ENCODE measurements at regions not wholly inside any gene's neighbourhood (a gene's known extent, or its start where the extent isn't known, plus 50 kb on each side); places are given as distances from the start of the nearest gene placed in this dataset.
"Not testable (repeated sequence)": the region's sequence is repeated elsewhere in the genome, so short reads cannot be mapped to it uniquely, and the experiment has no call there.

- DNase-seq (ENCODE audit: low spot score): no peak
- H3K4me3 Mint-ChIP-seq (ENCODE audit: low read depth): no peak overlapping the region
- intact Hi-C loops (cut with micrococcal nuclease): no loop called here
- no peak overlapping the region for H3K27ac Mint-ChIP-seq
- H3K27me3 Mint-ChIP-seq (ENCODE audit: low read depth): peaks cover 10% of the 10 kb centered on the region
- no peaks in the 10 kb centered on the region for H3K36me3 Mint-ChIP-seq (ENCODE audit: low read depth)
- H3K4me1 Mint-ChIP-seq (ENCODE audit: low read depth): no peaks in the 10 kb centered on the region
- no peaks in the 10 kb centered on the region for H3K9me3 Mint-ChIP-seq
Observed at GRCh38 chr5:57725658-57726504, 243.3 kb upstream of the ACTBL2 start.

GRCh38 chr5:57724836-57725235, 242.2 kb upstream of the ACTBL2 start:
- no peak for DNase-seq (ENCODE audit: low spot score)
- H3K4me1 Mint-ChIP-seq (ENCODE audit: low read depth): no peaks in the 10 kb centered on the region
- H3K27me3 Mint-ChIP-seq (ENCODE audit: low read depth): peaks cover 14% of the 10 kb centered on the region
- intact Hi-C loops (cut with micrococcal nuclease): no loop called here
- H3K36me3 Mint-ChIP-seq (ENCODE audit: low read depth): no peaks in the 10 kb centered on the region
- no peak overlapping the region for H3K27ac Mint-ChIP-seq
- no peak overlapping the region for H3K4me3 Mint-ChIP-seq (ENCODE audit: low read depth)
- no peaks in the 10 kb centered on the region for H3K9me3 Mint-ChIP-seq

- Mint-ChIP-seq H3K36me3 (ENCODE audit: low read depth) (no peaks in the 10 kb centered on the region), H3K27ac (no peak overlapping the region), H3K4me3 (ENCODE audit: low read depth) (no peak overlapping the region), H3K9me3 (no peaks in the 10 kb centered on the region), H3K4me1 (ENCODE audit: low read depth) (no peaks in the 10 kb centered on the region), H3K27me3 (ENCODE audit: low read depth) (peaks cover 5% of the 10 kb centered on the region)
- no peak for DNase-seq (ENCODE audit: low spot score)
- intact Hi-C loops (cut with micrococcal nuclease): no loop called here
Observed at GRCh38 chr5:57721226-57721625, 238.6 kb upstream of the ACTBL2 start.

- intact Hi-C loops (cut with micrococcal nuclease): no loop called here
- no peaks in the 10 kb centered on the region for H3K36me3 Mint-ChIP-seq (ENCODE audit: low read depth)
Observed at GRCh38 chr5:57720656-57721055, 238.0 kb upstream of the ACTBL2 start.

GRCh38 chr5:57719216-57719615, 236.6 kb upstream of the ACTBL2 start:
- Mint-ChIP-seq H3K4me3 (ENCODE audit: low read depth) (no peak overlapping the region), H3K4me1 (ENCODE audit: low read depth) (no peaks in the 10 kb centered on the region), H3K27ac (no peak overlapping the region), H3K27me3 (ENCODE audit: low read depth) (peaks cover 5% of the 10 kb centered on the region), H3K36me3 (ENCODE audit: low read depth) (no peaks in the 10 kb centered on the region), H3K9me3 (no peaks in the 10 kb centered on the region)
- intact Hi-C loops (cut with micrococcal nuclease): no loop called here
- no peak for DNase-seq (ENCODE audit: low spot score)

More at GRCh38 chr5:57720656-57721055, 238.0 kb upstream of the ACTBL2 start:
- DNase-seq (ENCODE audit: low spot score): no peak
- H3K9me3 Mint-ChIP-seq: no peaks in the 10 kb centered on the region
- no peaks in the 10 kb centered on the region for H3K4me1 Mint-ChIP-seq (ENCODE audit: low read depth)
- H3K27ac Mint-ChIP-seq: no peak overlapping the region
- peaks cover 5% of the 10 kb centered on the region for H3K27me3 Mint-ChIP-seq (ENCODE audit: low read depth)
- no peak overlapping the region for H3K4me3 Mint-ChIP-seq (ENCODE audit: low read depth)

- Mint-ChIP-seq H3K27ac (no peak overlapping the region), H3K36me3 (ENCODE audit: low read depth) (no peaks in the 10 kb centered on the region), H3K4me3 (ENCODE audit: low read depth) (no peak overlapping the region), H3K4me1 (ENCODE audit: low read depth) (no peaks in the 10 kb centered on the region), H3K27me3 (ENCODE audit: low read depth) (peaks cover 5% of the 10 kb centered on the region), H3K9me3 (no peaks in the 10 kb centered on the region)
- intact Hi-C loops (cut with micrococcal nuclease): no loop called here
- DNase-seq (ENCODE audit: low spot score): no peak
Observed at GRCh38 chr5:57718155-57718554, 235.5 kb upstream of the ACTBL2 start.

GRCh38 chr5:57717555-57717954, 234.9 kb upstream of the ACTBL2 start:
- H3K27me3 Mint-ChIP-seq (ENCODE audit: low read depth): peaks cover 5% of the 10 kb centered on the region
- H3K4me3 Mint-ChIP-seq (ENCODE audit: low read depth): no peak overlapping the region
- no peaks in the 10 kb centered on the region for H3K4me1 Mint-ChIP-seq (ENCODE audit: low read depth)
- DNase-seq (ENCODE audit: low spot score): no peak
- intact Hi-C loops (cut with micrococcal nuclease): no loop called here
- no peak overlapping the region for H3K27ac Mint-ChIP-seq
- no peaks in the 10 kb centered on the region for H3K36me3 Mint-ChIP-seq (ENCODE audit: low read depth)
- H3K9me3 Mint-ChIP-seq: no peaks in the 10 kb centered on the region

GRCh38 chr5:57716661-57717060, 234.1 kb upstream of the ACTBL2 start:
- H3K4me1 Mint-ChIP-seq (ENCODE audit: low read depth): no peaks in the 10 kb centered on the region
- no peak overlapping the region for H3K4me3 Mint-ChIP-seq (ENCODE audit: low read depth)
- no peak for DNase-seq (ENCODE audit: low spot score)
- no peaks in the 10 kb centered on the region for H3K36me3 Mint-ChIP-seq (ENCODE audit: low read depth)
- intact Hi-C loops (cut with micrococcal nuclease): no loop called here
- no peaks in the 10 kb centered on the region for H3K9me3 Mint-ChIP-seq
- H3K27ac Mint-ChIP-seq: no peak overlapping the region
- peaks cover 5% of the 10 kb centered on the region for H3K27me3 Mint-ChIP-seq (ENCODE audit: low read depth)

GRCh38 chr5:57715296-57715695, 232.7 kb upstream of the ACTBL2 start:
- intact Hi-C loops (cut with micrococcal nuclease): no loop called here
- no peaks in the 10 kb centered on the region for H3K36me3 Mint-ChIP-seq (ENCODE audit: low read depth)
- peaks cover 2% of the 10 kb centered on the region for H3K27me3 Mint-ChIP-seq (ENCODE audit: low read depth)
- no peak overlapping the region for H3K4me3 Mint-ChIP-seq (ENCODE audit: low read depth)
- DNase-seq (ENCODE audit: low spot score): no peak
- H3K4me1 Mint-ChIP-seq (ENCODE audit: low read depth): no peaks in the 10 kb centered on the region
- H3K27ac Mint-ChIP-seq: no peak overlapping the region
- H3K9me3 Mint-ChIP-seq: no peaks in the 10 kb centered on the region

- H3K9me3 Mint-ChIP-seq; intact Hi-C loops (cut with micrococcal nuclease); H3K27ac Mint-ChIP-seq; H3K4me3 Mint-ChIP-seq (ENCODE audit: low read depth); H3K36me3 Mint-ChIP-seq (ENCODE audit: low read depth); DNase-seq (ENCODE audit: low spot score); H3K4me1 Mint-ChIP-seq (ENCODE audit: low read depth); H3K27me3 Mint-ChIP-seq (ENCODE audit: low read depth): not testable (repeated sequence)
Observed at GRCh38 chr5:57713535-57713934, 230.9 kb upstream of the ACTBL2 start.

GRCh38 chr5:57711946-57712345, 229.3 kb upstream of the ACTBL2 start:
- H3K36me3 Mint-ChIP-seq (ENCODE audit: low read depth): no peaks in the 10 kb centered on the region
- no peak overlapping the region for H3K27ac Mint-ChIP-seq
- no peak for DNase-seq (ENCODE audit: low spot score)
- no peak overlapping the region for H3K4me3 Mint-ChIP-seq (ENCODE audit: low read depth)
- no peaks in the 10 kb centered on the region for H3K9me3 Mint-ChIP-seq
- intact Hi-C loops (cut with micrococcal nuclease): no loop called here
- no peaks in the 10 kb centered on the region for H3K4me1 Mint-ChIP-seq (ENCODE audit: low read depth)
- H3K27me3 Mint-ChIP-seq (ENCODE audit: low read depth): no peaks in the 10 kb centered on the region

GRCh38 chr5:57711471-57711870, 228.9 kb upstream of the ACTBL2 start:
- H3K27me3 Mint-ChIP-seq (ENCODE audit: low read depth): no peaks in the 10 kb centered on the region
- no peak overlapping the region for H3K27ac Mint-ChIP-seq
- intact Hi-C loops (cut with micrococcal nuclease): no loop called here
- H3K4me3 Mint-ChIP-seq (ENCODE audit: low read depth): no peak overlapping the region
- H3K9me3 Mint-ChIP-seq: no peaks in the 10 kb centered on the region
- H3K4me1 Mint-ChIP-seq (ENCODE audit: low read depth): no peaks in the 10 kb centered on the region
- no peak for DNase-seq (ENCODE audit: low spot score)
- H3K36me3 Mint-ChIP-seq (ENCODE audit: low read depth): no peaks in the 10 kb centered on the region

- DNase-seq (ENCODE audit: low spot score): no peak
- Mint-ChIP-seq H3K36me3 (ENCODE audit: low read depth) (no peaks in the 10 kb centered on the region), H3K4me3 (ENCODE audit: low read depth) (no peak overlapping the region), H3K27me3 (ENCODE audit: low read depth) (no peaks in the 10 kb centered on the region), H3K27ac (no peak overlapping the region), H3K9me3 (no peaks in the 10 kb centered on the region), H3K4me1 (ENCODE audit: low read depth) (no peaks in the 10 kb centered on the region)
- intact Hi-C loops (cut with micrococcal nuclease): no loop called here
Observed at GRCh38 chr5:57710126-57710525, 227.5 kb upstream of the ACTBL2 start.
